Limb (tissue), 2 donors: ENCODE measurements at regions not wholly inside any gene's neighbourhood (a gene's known extent, or its start where the extent isn't known, plus 50 kb on each side); places are given as distances from the start of the nearest gene placed in this dataset.
"Not testable (repeated sequence)": the region's sequence is repeated elsewhere in the genome, so short reads cannot be mapped to it uniquely, and the experiment has no call there.

Experiments used
- DNase-seq, 2 donors: peaks; one replicate each; pipeline ENCODE4 v3.0.0-alpha.2; 2016; ENCODE audit errors: extremely low spot score in 2 of 2

- DNase-seq, result no peak
These were observed 103.3 kb upstream of the EDIL3 start for GRCh38 chr5:84487963-84488362.

- no peak for DNase-seq
These were observed 96.4 kb upstream of the EDIL3 start for GRCh38 chr5:84480873-84481637.

GRCh38 chr5:84478603-84479002 is 93.9 kb upstream of the EDIL3 start:
- DNase-seq, result no peak

GRCh38 chr5:84477485-84477884 is 92.8 kb upstream of the EDIL3 start:
- DNase-seq, result no peak

GRCh38 chr5:84474126-84474525 is 89.4 kb upstream of the EDIL3 start:
- no peak for DNase-seq

GRCh38 chr5:84453405-84453804 is 68.7 kb upstream of the EDIL3 start:
- no peak for DNase-seq

- DNase-seq, result no peak
These were observed 66.1 kb upstream of the EDIL3 start for GRCh38 chr5:84450617-84451414.

- DNase-seq, result no peak
These were observed 60.5 kb upstream of the EDIL3 start for GRCh38 chr5:84445049-84445685.

GRCh38 chr5:84438456-84438855 is 53.8 kb upstream of the EDIL3 start:
- DNase-seq, result no peak

GRCh38 chr5:84437673-84438315 is 53.1 kb upstream of the EDIL3 start:
- DNase-seq, result no peak

- DNase-seq, result no peak
These were observed 52.2 kb upstream of the EDIL3 start for GRCh38 chr5:84436866-84437265.

GRCh38 chr5:84435861-84436346 is 51.2 kb upstream of the EDIL3 start:
- not testable (repeated sequence) for DNase-seq
